ENCODE measurements at regions not wholly inside any gene's neighbourhood (a gene's known extent, or its start where the extent isn't known, plus 50 kb on each side); places are given as distances from the start of the nearest gene placed in this dataset.
A peak's percentile ranks its signal among the peaks of the same experiment; 100 is the strongest.

GRCh38 chr5:18882154-18882553 lies 1105.8 kb downstream of the CDH18 start:
- H3K27me3 ChIP-seq (ENCODE audit: control insufficient read depth in 1 of 2, insufficient read depth in 2 of 2, low read length in 2 of 2) = no peaks in the 10 kb centered on the region
- peaks cover 70% of the 10 kb centered on the region for H3K9me3 ChIP-seq (ENCODE audit: low read length)
- no peaks in the 10 kb centered on the region for H3K4me1 ChIP-seq (ENCODE audit: insufficient read depth, low read length)
- intact Hi-C loops (cut with micrococcal nuclease; ENCODE audit: unreplicated experiment) = no loop called here
- DNase-seq (ENCODE audit: low spot score) (no peak), ATAC-seq (no peak), FAIRE-seq (no peak)
- in situ Hi-C loops (cut with HindIII; ENCODE audit: extremely low pct_ligation_motif_present, low pct_unique_long_range_greater_than_20kb) = no loop called here
- POLR2A ChIA-PET = no interaction called here
- no peaks in the 10 kb centered on the region for H3K79me2 ChIP-seq (ENCODE audit: insufficient read depth, low read length)
- WGBS (ENCODE audit: low lambda C conversion rate) = 4% methylated on average over 3 of the region's 3 CpGs
- TF ChIP-seq HNRNPH1 (optimal IDR thresholded peaks at IDR 0.05; ENCODE audit: low read depth, low read length) = no peak
- TF ChIP-seq PRMT3 (CRISPR knock-in tag; IDR thresholded peaks at IDR 0.05; ENCODE audit: borderline replicate concordance, low read depth) = no peak
- TF ChIP-seq MAFK (conservative IDR thresholded peaks at IDR 0.05 in 1 of 2, IDR thresholded peaks at IDR 0.05 in 1 of 2; ENCODE audit: low read length in 2 of 2) = peak; percentile 15 to 50; a peak in 2 of 4 replicates
- TF ChIP-seq PHF5A (CRISPR knock-in tag; IDR thresholded peaks at IDR 0.05; ENCODE audit: low read depth, unreplicated experiment) = no peak
- TF ChIP-seq MAFG (CRISPR knock-in tag; IDR thresholded peaks at IDR 0.05) = no peak
- no peak for TF ChIP-seq TRIM24 (CRISPR knock-in tag; IDR thresholded peaks at IDR 0.05)
- no peak for TF ChIP-seq TBX2 (CRISPR knock-in tag; IDR thresholded peaks at IDR 0.05; ENCODE audit: borderline replicate concordance)
- no peak for TF ChIP-seq GLI4 (CRISPR knock-in tag; IDR thresholded peaks at IDR 0.05; ENCODE audit: borderline replicate concordance)
- TF ChIP-seq RFXANK (CRISPR knock-in tag; IDR thresholded peaks at IDR 0.05) = no peak
- TF ChIP-seq, protein P1, sequence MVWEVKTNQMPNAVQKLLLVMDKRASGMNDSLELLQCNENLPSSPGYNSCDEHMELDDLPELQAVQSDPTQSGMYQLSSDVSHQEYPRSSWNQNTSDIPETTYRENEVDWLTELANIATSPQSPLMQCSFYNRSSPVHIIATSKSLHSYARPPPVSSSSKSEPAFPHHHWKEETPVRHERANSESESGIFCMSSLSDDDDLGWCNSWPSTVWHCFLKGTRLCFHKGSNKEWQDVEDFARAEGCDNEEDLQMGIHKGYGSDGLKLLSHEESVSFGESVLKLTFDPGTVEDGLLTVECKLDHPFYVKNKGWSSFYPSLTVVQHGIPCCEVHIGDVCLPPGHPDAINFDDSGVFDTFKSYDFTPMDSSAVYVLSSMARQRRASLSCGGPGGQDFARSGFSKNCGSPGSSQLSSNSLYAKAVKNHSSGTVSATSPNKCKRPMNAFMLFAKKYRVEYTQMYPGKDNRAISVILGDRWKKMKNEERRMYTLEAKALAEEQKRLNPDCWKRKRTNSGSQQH (CRISPR knock-in tag; IDR thresholded peaks at IDR 0.05; ENCODE audit: low read depth) = no peak
- TF ChIP-seq ZNF432 (CRISPR knock-in tag; IDR thresholded peaks at IDR 0.05; ENCODE audit: borderline replicate concordance) = no peak
- 0 out of 2 replicates have a peak, but pooled peaks have one; percentile 4 for TF ChIP-seq MAFF (IDR thresholded peaks at IDR 0.05; ENCODE audit: low read depth, low read length)
- no peak for TF ChIP-seq MTF2 (CRISPR knock-in tag; IDR thresholded peaks at IDR 0.05; ENCODE audit: borderline replicate concordance)
- H4K20me1 ChIP-seq (ENCODE audit: insufficient read depth, low read length) = no peaks in the 10 kb centered on the region
- BruUV-seq (replicated peaks) = no TSS peak
- CTCF ChIA-PET (ENCODE audit: low intra/inter-chr PET ratio, low total read pairs) = no interaction called here
- H3K4me2 ChIP-seq (ENCODE audit: low read depth, low read length) = no peak overlapping the region
- H3K36me3 ChIP-seq (replicated peaks in 1 of 2; ENCODE audit: control insufficient read depth in 1 of 2, insufficient read depth in 2 of 2, low read length in 2 of 2) = no peaks in the 10 kb centered on the region
- no peak overlapping the region for H2AFZ ChIP-seq (ENCODE audit: low read length)
- H3K4me3 ChIP-seq (replicated peaks in 1 of 3; ENCODE audit: insufficient read depth in 1 of 3, low read depth in 2 of 3, low read length in 3 of 3) = no peak overlapping the region
- no peak overlapping the region for H3K27ac ChIP-seq (ENCODE audit: extremely low read length, insufficient read depth, low read length)
- H3K9ac ChIP-seq (ENCODE audit: insufficient read depth, low read depth, low read length) = no peak overlapping the region

Data from HepG2 (cell line).